ENCODE measurements at regions not wholly inside any gene's neighbourhood (a gene's known extent, or its start where the extent isn't known, plus 50 kb on each side); places are given as distances from the start of the nearest gene placed in this dataset.
A peak's percentile ranks its signal among the peaks of the same experiment; 100 is the strongest.

DNA sequence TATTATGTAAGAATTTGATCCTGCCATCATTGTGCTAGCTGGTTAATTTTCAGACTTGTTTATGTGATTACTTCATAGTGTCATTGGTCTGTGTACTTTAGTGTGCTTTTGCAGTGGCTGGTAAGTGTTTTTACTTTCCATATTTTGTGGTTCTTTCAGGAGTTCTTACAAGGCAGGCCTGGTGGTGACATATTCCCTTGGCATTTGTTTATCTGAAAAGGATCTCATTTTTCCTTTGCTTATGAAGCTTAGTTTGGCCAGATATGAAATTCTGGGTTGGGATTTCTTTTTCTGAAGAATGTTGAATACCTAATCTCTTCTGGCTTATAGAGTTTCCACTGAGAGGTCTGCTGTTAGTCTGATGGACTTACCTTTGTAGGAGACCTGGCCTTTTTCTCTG is 72.8 kb upstream of the MC4R start:
- DNase-seq (ENCODE audit: low read depth, low spot score), result no peak

DNA sequence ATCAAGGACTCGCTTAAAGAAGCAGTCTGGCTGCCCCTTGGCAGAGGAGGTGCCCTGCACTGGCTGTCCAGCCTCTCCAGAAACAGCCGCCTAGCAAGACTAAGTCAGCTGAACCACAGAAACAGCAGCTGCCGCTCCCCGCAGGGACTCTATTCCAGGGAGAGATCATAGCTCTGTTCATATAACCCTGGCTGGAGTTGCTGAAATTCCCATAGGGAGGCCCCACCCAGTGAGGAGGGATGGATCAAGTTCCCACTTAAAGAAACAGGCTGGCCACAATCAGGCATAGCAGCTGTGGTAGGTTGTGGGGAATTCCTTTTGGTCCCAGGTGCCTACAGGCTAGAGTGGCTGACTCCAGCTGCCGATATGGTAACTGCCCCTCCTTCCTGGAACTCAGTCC is 74.2 kb upstream of the MC4R start:
- DNase-seq (ENCODE audit: low read depth, low spot score), result no peak

DNA sequence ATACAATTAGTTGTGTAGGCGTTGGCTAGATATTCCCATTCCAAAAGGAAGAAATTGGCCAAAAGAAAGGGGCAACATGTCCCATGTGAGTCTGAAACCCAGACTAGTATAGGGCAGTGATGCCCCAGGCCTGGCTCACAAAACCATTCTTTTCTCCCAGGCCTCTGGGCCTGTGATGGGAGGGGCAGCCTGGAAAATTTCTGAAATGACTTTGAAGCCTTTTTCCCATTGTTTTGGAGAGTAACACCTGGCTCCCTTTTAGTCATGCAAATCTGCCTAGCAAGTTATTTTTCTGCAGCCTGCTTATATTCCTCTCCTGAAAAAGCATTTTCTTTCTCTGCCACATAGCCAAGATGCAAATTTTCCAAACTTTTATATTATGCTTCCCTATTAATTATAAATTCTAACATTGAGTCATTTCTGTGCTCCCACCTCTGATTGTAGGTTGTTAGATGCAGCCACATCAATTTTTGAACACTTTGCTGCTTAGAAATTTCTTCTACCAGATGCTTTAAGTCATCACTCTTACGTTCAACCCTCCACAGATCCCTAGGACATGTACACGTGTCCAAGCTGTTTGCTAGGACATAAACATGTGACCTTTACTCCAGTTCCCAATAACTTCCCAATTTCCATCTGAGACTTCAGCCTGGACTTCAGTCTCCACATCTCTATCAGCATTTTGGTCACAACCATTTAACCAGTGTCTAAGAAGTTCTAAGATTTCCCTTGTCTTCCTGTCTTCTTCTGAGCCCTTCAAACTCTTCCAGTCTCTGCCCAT is 76.1 kb upstream of the MC4R start:
- no peak for DNase-seq (ENCODE audit: low read depth, low spot score)

DNA sequence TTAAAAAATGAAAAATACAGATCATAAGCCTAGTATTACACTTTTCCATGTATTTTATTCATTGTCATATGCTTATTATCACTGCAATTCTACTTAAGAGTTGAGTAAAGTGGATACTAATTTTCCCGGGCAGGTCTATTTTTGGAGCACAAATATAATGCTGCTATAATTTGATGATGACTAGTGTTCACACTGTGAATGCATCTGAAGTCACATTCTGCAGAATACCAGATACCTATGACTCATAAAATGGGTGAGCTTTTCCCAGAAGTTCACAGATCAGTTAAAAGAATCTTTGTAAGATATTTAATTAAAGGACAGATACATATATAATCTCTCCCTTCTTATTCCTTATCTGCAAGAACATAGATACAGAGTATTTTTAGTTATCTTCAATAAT is 79.8 kb upstream of the MC4R start:
- DNase-seq (ENCODE audit: low read depth, low spot score), result no peak

DNA sequence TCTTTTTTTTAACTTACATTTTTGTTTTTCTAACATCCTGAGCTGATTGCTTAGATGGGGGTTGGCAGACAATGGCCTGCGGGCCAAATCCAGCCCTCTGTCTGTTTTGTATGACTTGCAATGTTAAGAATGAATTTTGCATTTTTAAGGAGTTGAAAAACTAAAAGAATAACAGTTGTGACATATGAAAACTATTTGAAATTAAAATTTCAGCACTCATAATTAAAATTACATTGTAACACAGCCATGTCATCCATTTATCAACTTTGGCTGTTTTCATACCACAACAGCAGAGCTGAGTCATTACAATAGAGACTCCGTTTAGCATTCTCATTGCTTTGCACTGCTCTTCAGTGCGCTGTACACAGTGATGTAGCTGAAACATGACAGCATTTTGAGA is 94.1 kb upstream of the MC4R start:
- no peak for DNase-seq (ENCODE audit: low read depth, low spot score)

DNA sequence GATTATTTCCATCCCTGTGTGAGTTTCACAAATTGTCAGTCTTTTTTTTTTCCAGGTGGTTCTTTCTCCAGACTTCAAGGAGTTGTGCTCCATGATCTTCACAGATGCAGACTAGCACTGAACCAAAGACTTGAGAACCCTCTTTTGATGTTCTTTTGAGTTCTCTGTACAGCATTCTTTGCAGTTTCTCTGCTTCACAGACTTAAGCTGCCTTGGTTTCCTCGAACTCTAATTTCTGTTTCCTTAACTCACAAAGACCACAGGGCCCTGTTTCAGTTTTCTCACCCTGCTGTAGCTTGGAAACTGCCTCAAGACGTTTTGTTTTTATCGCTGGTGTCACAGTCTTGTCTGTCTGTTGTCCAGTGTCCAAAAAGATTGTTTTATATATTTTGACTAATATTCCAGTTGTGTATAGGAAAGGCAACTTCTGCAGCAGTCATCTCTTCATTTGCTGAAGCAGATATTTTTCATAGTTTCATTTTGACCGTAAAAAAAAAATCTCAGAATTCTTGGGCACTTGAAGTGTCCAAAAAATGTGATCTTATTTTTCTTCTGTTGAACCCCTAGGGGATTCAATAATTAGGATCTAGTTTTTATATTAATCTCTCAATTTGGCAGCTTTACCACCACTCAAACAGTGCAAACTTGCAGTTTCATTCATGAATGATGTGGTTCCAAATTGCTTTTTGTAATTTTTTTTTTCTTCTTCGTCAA is 97.0 kb upstream of the MC4R start:
- DNase-seq (ENCODE audit: low read depth, low spot score), result no peak

DNA sequence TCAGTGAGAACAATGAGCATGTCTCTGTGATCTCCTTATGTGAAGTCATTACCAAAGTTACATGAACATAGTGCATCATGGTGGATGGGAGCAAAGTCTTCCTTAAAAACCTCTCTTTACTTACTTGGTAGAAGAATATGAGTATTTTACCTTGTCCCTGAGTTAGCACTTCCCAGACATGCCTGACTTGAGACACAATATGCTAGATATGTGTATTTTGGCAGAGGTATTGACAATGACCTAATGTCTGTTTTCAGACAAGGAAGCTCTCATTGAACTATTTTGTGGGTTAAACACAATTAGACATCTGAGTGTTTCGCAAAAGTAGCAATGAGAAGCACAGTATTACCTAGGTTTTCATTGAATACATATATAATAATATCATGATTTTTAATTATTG is 99.1 kb upstream of the MC4R start:
- DNase-seq (ENCODE audit: low read depth, low spot score), result no peak

DNA sequence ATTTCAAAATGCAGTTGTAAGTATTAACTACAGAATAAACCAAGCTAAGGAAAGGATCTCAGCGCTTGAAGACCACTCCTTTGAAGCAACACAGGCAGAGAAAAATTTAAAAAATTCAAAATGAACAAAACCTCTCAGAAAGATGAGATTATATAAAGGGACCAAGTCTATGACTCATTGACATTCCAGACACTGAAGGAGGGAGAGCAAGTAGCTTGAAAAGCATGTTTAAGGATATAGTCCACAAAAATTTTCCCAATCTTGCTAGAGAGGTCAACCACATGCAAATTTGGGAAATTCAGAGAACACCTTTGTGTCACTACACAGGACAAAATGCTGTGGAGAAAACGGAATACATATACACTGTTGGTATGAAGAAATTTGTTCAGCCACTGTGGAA is 112.6 kb upstream of the MC4R start:
- no peak for DNase-seq (ENCODE audit: low read depth, low spot score)

DNA sequence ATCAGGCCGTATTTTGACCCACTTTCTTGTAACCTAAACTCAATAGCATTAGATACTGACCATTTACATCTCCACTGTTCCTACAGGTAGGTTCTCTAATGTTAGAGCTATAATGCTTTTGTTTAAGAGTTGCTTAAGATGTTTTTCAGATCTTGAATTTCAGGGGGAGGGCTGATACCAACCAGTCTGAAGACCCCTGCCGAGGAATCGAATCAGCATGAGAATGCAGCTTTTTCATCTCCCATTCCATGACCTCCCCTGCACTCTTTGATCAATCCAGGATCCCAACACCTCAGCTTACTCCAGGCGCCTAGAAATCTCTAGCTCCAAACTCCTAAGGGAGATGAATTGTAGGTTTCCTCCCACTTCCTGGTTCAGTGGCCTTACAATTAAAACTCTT is 120.5 kb upstream of the MC4R start:
- DNase-seq (ENCODE audit: low read depth, low spot score), result no peak

DNA sequence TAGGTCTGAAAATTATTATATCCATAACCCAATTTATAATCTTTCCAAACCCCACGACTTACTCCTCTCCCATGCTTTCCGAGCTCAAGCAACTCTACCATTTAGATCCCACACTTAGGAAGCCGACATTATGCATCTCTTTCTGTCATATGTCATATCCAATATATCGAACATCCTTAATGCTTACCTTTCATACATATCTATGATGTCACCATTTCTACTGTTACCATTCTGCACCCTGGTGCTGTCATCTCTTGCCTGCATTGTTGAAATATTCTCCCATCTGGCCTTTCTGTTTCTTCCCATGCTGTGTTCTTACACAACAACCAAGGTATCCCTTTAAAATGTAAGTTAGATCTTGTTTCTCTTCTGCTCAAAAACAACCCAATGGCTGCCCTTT is 127.1 kb upstream of the MC4R start:
- no peak for DNase-seq (ENCODE audit: low read depth, low spot score)

DNA sequence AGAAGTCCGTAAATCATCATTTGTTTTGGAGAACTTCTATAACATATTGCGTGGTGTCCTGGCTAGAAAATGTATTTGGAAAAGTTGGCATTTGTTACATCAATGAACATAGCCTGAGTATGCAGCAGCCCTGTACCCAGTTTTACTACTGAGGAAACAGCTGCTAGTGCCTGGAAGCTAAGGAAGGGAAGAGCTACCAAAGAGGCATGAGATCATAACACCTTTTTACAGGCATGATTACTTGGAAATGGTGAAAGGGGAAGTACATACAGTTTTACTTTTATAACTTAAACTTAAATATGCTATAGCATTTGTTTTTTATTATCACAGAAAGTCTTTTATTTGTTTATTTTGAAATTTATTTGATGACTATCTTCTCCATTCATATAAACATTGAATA is 128.4 kb upstream of the MC4R start:
- no peak for DNase-seq (ENCODE audit: low read depth, low spot score)

DNA sequence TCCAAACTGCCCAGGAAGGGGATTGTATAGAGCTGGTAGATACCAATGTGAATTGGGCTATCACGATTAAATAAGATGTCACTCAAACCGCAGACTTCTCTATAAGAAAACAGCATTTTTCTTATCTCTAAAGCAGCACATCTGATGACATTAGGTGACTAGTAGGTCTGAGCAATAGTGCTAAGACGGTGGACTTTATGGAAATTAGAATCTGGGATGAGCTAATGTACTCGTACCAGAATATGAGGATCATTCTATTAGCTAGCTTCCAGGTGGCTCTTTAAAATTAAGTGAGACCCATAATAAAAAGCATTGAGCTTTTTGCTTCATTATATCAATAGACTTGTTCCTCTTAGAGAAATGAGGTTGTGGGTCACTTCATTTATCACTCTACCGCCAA is 130.0 kb upstream of the MC4R start:
- DNase-seq (ENCODE audit: low read depth, low spot score), result no peak

DNA sequence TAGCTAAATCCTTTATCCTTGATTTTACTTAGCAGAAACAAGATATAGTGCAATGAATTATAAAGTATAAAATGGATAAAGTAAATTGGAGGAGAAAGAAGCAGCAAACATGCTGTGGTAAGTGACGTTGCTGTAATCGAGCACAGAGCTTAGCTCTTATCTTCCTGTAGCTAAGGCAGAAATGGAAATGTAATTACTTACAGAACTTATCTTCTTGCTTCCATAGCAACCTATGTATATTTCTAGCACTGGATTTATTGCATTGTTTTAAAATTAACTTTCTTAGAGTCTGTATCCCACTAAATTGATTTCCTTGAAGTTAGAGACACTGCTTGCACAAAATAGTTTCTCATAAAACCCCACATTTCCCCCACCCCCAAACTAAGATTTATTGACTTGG is 130.6 kb upstream of the MC4R start:
- no peak for DNase-seq (ENCODE audit: low read depth, low spot score)

DNA sequence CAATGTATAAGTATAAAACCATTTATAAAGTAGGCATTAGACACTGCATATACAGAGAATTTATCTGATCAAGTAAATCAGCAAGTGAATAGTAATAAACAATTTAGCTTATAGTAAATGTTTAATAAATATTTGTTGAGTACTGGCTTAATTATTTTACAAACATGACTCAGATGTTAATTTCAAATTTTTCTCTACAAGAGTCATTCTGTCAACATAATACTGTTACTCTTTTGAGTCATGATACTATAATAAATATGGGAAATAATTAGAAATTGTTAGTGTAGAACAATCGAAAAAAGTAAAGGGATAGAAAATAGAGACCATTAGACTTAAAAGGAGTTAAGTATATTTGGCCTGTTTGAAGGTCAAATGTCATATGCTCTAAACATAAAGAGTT is 133.6 kb upstream of the MC4R start:
- no peak for DNase-seq (ENCODE audit: low read depth, low spot score)

DNA sequence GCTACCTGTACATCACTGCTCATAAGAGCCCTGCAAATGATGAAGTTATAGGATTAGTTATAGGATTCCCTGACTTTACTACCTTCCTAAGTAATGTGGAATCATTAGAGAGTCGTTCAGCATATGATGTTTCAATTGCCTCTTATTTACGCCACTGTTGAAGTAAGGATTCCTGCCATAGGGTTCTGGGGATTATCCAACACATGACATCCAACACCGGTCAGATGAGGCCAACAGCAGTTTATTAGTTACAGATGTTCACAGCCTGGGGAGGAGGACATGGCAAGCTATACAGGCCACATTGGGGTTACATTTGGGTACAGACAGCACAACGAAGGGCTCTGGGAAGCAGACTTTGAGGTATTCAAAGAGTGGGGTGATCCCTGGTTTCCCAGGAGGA is 134.1 kb upstream of the MC4R start:
- no peak for DNase-seq (ENCODE audit: low read depth, low spot score)

DNA sequence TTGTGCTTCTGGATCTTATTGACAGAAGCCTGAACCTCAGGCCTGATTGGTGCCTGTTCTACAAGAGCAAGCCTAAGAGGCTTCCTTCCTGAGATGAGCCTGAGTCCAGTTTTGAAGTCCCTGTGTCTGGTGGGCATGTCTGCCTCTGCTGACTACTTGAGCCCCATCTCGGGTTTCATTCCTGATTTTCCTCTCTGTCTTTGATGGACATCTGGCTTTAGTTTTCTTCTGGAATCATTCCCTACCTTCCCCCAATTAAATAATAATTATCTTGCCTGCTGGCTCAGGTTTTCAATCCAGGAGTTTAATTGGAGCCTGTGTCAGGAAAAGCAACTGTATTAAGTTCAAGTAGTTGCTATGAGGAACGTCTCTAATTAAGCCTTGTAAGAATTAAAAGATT is 135.5 kb upstream of the MC4R start:
- DNase-seq (ENCODE audit: low read depth, low spot score), result no peak

DNA sequence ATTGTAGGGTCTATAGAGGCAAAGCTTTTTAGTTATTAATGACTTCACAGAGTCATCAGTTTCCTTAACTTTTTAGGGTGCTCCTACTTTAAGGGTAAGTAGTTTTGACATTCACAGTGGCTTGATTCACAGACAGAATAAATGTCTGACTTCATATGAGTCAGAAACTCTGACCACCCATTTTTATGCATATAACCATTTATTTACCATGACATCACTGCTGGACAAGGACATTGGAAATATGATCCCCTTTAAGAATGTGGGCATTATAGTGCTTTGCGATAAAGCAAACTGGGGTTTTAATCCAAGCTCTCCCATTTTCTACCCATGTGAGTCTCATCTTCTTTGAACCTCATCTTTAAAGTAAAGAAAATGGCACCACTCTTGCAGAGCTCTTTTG is 162.0 kb upstream of the MC4R start:
- no peak for DNase-seq (ENCODE audit: low read depth, low spot score)

DNA sequence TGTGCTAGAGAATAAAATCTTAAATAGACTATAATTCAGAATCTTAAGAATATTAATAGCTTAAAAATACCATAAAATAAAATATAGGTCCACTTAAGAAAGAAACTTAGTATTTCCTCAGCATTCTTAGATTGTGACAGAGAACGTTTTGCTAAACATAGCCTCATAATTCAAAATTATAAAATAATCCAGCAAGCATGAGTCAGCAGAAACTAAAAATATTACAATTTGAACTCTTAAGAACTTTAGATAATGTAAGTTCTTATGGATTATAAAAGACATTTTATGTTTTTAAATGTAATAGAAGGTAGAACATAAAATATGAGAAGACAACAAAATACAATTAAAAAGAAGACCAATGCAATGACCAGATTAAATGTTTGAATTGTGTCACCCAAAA is 164.5 kb upstream of the MC4R start:
- DNase-seq (ENCODE audit: low read depth, low spot score), result no peak

DNA sequence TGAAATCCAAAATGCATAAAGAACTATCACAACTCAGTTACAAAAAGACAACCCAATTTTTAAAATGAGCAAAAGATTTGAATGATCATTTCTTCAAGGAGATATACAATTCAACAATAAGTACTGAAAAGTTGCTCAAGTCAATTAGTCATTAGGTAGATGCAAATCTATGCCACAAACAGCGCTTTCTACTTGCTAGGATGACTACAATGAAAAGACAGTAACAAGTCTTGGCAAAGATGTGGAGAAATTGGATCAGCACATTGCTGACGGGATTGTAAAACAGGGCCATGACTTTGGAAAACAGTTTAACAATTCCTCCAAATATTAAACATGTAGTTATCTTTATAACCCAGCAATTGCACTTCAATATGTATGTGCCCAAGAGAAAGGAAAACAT is 166.3 kb upstream of the MC4R start:
- DNase-seq (ENCODE audit: low read depth, low spot score), result no peak

DNA sequence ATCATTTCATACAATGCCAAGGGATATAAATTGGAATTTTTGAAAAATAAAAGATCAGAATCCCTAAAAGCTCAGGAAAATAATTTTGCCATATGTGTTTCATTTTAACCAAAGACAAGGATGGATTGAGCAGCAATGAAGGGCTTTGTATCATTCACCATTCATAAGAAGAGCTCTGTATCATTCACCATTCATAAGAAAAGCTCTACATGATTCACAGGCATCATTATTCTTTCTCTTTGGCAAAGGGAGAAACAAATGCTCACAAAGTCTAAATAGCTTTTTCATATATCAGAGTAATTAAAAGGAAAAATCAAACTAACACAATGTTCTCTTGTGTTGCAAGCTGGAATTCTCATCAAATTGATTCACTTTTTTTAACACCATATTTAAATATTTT is 169.1 kb upstream of the MC4R start:
- no peak for DNase-seq (ENCODE audit: low read depth, low spot score)

DNA sequence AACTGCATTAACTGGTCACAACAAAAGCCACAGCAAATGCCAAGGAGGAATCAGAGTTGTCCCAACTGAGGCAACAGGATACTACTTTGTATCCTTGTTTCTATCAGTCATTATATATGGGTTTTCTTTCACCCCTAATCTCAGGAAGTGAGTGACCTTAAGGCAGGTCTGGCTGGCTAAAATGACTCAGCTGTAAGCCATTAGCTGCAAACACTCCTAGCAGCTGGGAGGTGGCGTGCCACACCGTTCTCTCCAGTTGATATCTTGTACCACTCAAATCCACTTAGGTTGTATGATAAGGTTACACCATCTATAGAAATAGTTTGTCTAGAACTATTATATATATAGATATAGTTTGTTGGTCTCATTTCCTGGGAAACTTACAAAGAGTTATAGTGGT is 171.1 kb upstream of the MC4R start:
- no peak for DNase-seq (ENCODE audit: low read depth, low spot score)

DNA sequence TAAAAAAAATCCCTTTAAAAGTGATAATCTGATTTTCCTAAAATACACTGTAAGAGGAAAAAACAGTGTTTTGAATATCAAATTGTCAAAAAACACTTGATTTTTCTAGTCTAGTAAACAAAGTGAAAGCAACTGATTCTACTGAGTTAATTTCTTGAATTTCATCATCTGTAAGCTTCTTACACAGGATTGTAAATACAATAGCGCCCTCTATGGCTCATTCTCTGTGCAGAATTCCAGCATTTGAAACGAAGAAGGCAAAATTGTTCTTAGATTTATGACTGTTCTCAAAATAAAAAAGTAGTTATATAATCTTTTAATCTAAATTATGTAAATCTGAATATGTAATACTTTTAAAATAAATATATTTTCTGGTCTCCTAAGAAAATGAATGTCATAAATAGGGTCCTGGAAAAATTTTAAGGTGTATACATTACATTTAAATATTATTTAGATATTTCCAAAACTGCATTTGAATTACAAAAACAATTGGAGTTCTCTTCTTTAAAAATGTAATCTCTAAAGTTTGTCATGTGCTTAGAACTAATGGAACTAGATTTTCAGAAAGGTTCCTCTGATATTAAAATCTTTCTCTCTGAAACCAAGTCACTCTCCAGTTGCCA is 176.9 kb upstream of the MC4R start:
- peak; percentile 30 for DNase-seq (ENCODE audit: low read depth, low spot score)

DNA sequence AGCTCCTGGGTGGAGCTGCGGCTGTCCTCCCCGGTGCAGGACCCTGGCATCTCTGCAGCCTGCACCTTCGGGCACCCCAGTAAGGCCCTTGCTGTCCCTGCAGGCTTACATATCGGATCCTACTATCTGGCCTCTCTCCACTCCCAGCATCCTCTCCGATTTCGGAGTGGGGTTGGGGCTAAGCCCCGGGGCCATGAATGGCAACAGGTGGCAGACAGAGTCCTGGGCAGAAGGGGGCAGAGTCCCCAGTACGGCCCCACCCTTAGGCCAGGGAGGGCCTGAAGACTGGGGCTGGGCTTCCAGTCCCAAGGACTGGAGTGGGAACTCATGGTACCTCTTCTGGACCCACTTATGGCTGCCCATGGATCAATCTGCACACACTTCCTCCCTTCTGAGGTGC is 180.4 kb upstream of the MC4R start:
- DNase-seq (ENCODE audit: low read depth, low spot score), result no peak

Data from pulmonary artery endothelial cell (primary cell).